ENCODE measurements at regions not wholly inside any gene's neighbourhood (a gene's known extent, or its start where the extent isn't known, plus 50 kb on each side); places are given as distances from the start of the nearest gene placed in this dataset.

DNA sequence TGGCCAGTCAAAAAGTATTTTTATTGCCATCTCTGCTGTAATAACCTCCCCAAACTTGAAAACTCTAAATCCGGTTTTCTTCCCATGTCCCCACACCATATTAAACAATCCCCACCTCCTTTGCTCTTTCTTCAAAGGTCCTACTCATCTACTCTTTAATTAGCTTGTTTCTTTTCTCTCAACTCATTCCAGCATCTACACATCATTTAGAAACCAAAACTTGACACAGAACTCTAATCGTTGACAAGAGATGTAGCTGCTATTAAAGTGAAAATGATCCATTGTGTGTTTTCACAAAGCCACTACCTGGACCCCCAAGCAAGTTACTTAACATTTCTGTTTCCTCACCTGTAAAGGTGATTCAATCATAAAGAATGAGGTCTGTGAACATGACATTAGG is 436.3 kb upstream of the NPVF start:
- TF ChIP-seq CTCF (IDR thresholded peaks at IDR 0.05) (no peak), POLR2A (IDR thresholded peaks at IDR 0.05) (no peak)
